HG02938 (cell line): ENCODE measurements at regions not wholly inside any gene's neighbourhood (a gene's known extent, or its start where the extent isn't known, plus 50 kb on each side); places are given as distances from the start of the nearest gene placed in this dataset.

Source experiments
- ATAC-seq: cut with Tn5 transposase; IDR thresholded peaks from one replicate; pipeline ENCODE4 v1.9.1; 2021; ENCODE audit warnings: mild to moderate bottlenecking, moderate library complexity; ENCODE audit not compliant: unreplicated experiment

DNA sequence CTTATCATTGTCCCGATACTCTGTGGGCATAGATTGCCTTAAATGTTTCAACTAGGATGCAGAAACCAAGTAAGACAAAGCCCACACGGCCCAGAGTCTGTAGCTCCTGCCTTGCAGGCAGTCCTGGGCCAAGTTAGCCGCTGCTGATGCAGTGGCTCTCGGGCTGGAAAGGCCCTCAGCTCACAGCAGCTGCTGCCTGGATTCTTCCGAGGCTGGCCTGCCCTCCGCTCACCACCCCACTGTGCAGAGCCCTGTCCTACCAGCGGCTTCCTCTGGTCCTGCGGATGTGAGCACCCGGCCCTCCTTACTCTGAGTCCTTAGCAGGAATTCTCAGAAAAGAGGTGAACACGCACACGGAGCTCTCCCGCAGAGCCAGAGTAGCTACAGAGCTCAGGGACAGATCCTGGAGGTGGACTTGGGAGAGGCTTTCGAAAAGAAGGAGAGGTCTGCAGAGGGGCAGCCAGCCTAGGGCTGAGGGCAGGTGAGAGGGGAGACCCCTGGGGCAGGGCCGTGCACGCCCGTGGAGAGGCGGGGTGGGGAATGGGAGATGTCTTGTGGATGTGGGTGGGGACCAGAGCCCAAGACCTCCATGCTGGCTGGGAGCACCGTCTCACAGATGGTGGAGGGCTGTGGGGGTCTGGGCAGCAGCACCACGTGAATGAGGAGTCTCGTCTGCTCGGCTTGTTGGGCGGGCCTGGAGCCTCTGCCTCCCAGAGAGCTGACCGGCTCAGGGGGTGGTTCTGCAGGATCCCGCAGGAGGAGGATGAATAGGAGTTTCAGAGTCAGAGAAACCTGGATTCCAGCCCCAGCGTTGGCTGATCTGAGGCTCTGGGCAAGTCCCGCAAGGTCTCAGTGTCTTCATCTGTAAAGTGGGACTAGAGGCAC lies 117.4 kb upstream of the B3GAT1 start:
- no peak for ATAC-seq

DNA sequence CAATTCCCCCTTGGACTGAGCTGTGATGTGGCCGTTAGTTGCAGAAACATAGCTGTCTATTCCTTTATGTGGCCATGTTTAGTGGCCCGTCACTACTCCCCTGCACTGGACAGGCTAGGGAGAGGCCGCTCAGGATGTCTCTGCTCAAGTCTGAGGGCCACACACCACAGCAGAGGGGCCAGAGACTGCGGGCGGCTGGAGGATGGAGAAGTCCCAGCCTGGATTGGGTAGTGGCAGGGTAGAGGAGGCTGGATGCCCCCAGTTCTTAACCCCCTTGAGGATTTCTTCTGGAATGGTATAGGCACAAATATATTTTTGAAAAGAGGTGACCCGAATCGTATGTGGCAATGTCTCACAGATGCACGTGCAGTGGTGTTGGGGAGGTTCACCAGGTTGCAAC lies 116.4 kb upstream of the B3GAT1 start:
- no peak for ATAC-seq

DNA sequence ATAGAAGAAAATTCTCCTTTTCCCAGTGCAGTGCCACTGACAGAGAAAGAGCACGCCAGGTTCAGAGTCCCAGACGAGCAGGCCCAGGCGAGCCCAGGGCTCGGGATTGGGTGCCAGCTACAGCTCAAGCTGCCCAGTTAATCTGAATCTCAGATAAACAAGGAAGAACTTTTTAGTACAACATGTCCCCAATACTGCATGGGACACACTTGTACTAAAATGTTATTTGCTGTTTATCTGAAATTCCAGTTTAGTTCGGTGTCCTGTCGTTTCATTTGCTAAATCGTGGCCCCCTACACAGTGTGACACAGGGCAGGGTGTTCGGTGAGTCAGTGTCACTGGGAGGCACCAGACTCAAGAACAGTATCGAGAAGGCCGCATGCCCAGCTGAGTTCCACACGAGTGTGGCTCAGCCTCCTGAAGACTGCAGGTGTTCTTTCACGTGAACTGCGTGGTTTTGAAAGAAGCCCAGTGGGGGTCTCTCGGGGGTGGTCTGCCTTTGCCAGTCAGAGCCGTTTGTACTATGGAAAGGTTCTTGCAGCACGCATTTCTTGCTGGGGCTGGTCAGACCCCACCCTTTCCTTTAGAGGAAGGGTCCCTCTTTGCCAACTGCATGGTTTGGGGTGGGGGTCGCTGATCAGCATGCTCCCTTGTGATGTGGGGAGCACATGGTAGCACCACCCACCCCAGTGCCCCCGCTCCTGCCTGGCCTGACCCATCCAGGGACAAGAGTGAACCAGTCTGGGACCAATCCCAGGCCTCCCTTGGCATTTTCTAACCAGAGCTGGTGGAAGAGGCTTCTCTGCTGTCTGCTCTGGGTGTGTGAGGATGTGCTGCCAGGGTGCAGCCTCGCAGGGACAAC lies 115.6 kb upstream of the B3GAT1 start:
- no peak for ATAC-seq

GRCh38 chr11:134524896-134525845 lies 113.1 kb upstream of the B3GAT1 start:
- no peak for ATAC-seq

- no peak for ATAC-seq
Measured at GRCh38 chr11:134524201-134524600, 112.2 kb upstream of the B3GAT1 start.

DNA sequence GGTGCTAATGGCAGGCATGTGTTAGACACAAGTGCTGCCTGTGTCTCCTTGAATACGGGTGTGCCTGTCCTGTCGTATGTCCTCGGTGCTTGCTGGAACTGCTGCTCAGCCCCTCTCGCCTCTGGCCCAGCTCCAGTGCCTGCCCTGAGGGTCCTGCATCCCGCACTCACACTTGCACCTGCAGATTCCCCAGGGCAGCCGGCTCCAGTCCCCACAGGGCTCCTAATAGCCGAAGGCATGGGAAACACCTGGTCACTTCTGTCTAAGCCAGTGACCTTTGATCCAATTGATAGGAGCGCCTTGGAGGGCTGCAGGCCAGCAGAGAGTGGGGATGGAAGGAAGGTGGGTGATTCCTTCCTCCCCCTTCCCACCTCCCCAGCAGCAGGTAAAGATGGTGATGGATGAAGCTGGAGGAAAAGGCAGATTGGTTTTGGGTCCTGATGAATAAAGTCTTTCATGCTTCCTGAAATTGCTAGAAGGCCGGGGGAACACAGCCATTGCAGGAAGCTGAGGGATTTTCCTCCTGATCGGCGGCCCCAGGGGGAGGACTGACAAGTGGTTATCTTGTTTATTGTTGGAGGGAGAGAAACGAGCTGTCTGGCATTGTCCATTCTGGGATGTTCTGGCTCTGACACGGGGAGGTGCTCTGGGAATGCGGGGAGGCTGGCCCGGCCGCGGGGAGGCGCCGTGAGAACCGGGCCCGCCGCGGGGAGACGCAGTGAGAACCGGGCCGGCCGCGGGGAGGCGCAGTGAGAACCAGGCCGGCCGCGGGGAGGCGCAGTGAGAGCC lies 110.9 kb upstream of the B3GAT1 start:
- no peak for ATAC-seq

DNA sequence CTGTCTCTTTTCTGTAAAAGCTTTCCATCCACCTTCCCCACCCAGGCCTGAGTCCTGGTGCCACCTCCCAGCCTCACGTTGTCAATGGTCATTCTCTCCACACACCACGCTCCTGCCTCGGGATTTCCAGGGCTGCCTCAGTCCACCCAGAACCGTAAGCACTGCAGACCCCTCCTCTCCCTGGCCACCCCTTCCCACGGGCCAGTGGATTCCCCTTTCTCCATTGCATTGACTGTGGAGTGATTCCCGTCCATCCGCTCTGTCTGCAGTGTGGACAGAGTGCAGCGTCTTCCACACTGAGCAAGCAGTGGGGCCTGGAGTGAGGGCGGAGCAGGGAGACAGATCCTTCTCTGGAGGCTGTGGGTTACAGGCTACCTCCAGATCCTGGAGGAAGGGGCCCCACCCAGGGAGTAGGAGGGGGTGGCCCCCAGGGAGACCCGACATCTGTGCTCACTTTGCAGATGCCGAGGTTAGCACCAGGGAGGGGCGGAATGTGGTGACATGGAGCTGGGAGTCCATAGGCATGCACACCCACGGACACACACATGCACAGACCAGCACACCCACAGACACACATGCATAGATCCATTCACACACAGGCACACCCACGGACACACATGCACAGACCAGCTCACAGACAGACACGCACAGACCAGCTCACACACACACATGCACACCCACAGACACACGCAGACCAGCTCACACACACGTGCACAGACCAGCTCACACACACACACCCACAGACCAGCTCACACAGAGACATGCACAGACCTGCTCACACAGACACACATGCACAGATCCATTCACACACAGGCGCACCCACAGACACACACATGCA lies 109.6 kb upstream of the B3GAT1 start:
- no peak for ATAC-seq

GRCh38 chr11:134521001-134521400 lies 109.0 kb upstream of the B3GAT1 start:
- ATAC-seq, result no peak

- no peak for ATAC-seq
Measured at GRCh38 chr11:134519788-134520187, 107.7 kb upstream of the B3GAT1 start.

DNA sequence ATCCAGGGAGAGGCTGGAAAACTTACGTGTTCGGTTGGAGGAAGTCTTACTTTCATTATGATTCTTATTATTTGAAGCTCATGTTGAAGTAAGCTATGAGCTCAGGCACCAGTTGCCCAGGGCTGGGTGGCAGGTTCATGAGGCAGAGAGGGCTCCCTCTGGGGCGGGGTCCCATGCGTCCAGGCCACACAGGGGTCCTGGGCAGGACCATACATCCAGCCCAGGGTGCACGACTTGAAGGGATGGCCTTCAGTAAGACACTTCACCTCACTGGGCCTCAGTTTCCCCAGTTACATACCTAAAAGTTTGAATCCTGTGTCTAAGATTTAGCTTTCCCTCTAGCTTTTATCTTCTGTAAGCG lies 107.3 kb upstream of the B3GAT1 start:
- no peak for ATAC-seq

DNA sequence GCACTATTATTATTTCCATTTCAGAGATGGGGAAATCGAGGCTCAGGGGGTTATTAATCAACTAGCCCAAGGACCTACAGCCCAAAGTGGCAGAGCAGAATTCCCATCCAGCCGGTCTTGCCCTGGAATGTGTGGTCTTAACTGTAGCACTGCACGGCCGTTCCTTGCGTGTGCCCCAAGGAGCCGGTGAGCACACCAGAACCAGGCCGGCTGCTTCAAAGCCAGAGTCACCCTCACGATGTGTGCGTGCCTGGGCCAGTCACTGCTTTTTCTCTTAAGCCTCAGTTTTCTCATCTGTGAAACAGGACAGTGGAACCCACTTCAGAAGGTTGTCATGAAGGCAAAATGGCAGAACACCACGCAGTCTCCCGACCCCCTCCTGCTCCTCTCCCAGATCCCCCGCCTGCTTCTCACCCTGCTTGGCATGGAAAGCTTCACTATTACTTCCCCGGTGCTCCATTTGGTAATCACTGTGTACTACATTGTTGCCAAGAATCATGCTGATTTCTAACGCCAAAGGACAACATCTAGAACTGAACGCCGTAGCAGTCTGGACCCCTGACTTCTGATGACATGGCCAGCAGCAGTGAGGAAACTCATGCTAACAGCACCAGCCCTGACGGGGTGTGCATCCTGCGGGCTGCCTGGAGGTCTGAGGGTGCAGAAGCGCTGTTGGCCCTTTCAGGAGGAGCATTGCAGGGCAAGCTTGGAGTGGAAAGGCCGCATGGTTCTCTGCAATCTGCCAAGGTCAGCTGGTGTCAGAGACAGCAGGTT lies 106.8 kb upstream of the B3GAT1 start:
- ATAC-seq, result no peak

DNA sequence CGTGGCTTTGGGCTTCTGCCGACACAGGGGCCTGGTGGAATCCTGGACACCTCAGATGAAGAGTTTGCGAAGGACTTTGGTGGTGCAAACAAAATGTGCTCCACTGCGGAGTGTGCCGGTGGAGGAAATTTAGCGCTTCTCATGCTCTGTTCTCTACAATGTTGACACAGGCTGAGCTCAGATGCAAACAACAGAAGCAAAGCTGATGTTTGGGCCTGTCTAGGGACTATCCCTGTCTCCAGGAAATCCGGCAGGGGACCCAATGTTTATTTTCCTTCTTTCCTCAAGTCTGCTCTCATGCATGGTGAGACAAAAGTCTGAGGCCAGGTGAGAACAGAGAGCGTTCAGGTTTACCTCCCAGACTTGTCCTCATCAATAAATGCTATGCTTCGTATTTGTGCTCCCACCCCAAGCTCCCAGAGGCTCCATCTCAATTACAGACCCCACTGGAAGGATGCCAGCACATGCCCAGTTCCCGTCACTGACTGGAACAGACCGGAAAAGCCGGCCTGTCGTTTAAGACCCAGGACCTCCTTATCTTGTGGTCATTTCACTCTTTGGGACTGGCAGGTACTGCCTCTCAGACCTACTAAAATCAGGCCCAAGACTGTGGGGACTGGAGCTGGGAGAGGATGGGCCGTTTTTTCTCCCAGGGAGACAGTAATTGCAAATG lies 105.7 kb upstream of the B3GAT1 start:
- ATAC-seq, result no peak

GRCh38 chr11:134517115-134517514 lies 105.1 kb upstream of the B3GAT1 start:
- no peak for ATAC-seq

GRCh38 chr11:134516529-134516928 lies 104.5 kb upstream of the B3GAT1 start:
- ATAC-seq, result no peak

DNA sequence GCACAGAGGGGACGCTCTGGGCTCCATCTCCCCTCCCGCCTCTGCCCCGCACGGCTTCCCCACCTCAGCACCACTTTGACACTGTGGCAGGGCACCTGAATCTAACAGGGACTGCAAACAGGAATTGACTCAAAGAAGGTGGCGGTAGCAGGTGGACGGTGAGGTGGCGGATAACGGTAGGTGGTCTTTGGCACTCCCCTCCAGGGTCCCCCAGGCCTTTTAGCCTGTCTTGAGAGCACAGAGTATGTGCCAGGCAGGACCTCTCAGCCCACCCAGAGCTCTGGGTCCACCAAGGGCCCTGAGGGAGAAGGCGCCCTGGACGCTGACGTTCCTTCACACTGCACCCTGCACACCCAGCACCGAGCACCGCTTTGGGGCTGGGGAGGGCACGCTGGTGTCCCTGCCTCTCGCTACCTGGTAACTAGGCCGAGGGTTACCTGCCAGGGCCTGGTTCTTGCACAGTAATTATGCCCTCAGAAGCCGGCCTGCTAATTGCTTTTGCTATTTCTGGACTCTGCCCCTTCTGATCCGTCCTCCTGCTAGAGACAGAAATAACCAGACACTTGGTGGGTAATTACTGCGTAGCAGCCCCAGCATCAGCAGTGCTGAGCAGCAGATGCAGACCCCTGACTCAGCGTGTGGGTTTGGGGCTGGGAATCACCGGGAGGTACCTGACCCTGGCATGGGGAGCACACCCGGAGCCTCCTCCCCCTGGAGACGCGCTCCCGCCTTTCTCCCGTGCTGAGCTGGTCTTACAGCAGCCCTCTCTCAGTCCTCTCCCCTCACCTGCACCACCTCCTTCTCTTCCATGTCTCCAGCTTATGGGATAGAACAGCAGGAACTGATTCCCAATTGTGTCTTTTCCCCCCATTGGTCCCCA lies 103.3 kb upstream of the B3GAT1 start:
- no peak for ATAC-seq

DNA sequence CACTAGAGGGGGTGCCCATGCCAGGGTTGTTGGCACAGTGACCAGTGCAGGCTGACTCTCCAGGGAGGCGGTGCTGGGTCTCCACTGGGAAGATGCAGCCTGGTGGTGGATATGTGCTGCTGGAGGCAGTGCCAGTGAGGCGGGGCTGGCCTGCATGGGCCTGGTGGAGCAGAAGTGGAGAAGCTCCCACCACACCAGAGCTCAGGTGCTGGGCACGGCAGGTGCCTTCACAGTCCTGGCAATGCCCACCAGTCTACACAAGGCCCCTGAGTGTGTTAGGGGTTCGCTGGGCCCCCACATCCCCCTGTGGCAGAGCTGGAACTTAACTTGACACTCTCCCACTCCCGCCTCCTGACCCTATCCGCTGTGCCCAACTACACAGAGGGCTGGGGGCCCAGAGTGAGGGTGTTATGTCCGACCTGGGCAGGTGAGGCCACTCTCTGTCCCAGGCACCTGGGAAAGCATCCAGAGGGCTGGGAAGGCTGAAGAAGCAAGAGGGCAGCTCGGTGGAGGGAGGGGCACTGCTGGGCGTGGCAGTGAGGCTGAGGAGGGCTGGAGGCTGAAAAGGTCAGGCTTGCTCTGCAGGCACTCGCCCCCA lies 102.4 kb upstream of the B3GAT1 start:
- ATAC-seq, result no peak
